ENCODE measurements at regions not wholly inside any gene's neighbourhood (a gene's known extent, or its start where the extent isn't known, plus 50 kb on each side); places are given as distances from the start of the nearest gene placed in this dataset.

DNA sequence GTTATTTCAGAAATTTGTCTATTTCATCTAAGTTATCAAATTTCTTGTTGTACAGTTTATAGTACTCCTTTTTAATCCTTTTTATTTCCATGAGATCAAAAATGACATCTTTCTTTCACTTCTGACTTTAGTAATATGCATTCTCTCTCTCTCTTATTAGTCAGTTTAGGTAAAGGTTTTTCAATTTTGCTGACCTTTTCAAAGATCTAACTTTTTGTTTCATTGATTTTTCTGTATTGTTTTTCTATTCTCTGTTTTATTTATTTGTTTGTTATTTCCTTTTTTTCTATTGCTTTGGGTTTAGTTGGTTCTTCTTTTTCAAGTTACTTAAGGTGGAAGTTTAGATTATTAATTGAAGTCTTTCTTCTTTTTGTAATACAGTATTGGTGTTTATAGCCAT, 294.2 kb downstream of the CCDC85A start:
- Histone ChIP-seq H3K9ac (ENCODE audit: low read length) (no peak overlapping the region), H3K9me2 (replicated peaks; ENCODE audit: insufficient read depth, low read length) (no peaks in the 10 kb centered on the region), H3K27ac (ENCODE audit: low read length) (no peak overlapping the region), H3K4me1 (ENCODE audit: low read length) (no peaks in the 10 kb centered on the region), H4K20me1 (ENCODE audit: insufficient read depth, low read length) (no peaks in the 10 kb centered on the region), H3K4me3 (ENCODE audit: low read length) (no peak overlapping the region), H3K9me3 (replicated peaks; ENCODE audit: insufficient read depth, low read length) (no peaks in the 10 kb centered on the region), H3K27me3 (replicated peaks; ENCODE audit: insufficient read depth, low read length) (no peaks in the 10 kb centered on the region), H3K36me3 (replicated peaks; ENCODE audit: insufficient read depth, low read length) (no peaks in the 10 kb centered on the region), H3F3A (ENCODE audit: insufficient read depth, low read length) (no peaks in the 10 kb centered on the region), H3K79me2 (ENCODE audit: low read length) (no peaks in the 10 kb centered on the region), H2AFZ (ENCODE audit: low read length) (no peak overlapping the region), H3K4me2 (ENCODE audit: low read depth, low read length) (no peak overlapping the region)
- TF ChIP-seq, protein P1, sequence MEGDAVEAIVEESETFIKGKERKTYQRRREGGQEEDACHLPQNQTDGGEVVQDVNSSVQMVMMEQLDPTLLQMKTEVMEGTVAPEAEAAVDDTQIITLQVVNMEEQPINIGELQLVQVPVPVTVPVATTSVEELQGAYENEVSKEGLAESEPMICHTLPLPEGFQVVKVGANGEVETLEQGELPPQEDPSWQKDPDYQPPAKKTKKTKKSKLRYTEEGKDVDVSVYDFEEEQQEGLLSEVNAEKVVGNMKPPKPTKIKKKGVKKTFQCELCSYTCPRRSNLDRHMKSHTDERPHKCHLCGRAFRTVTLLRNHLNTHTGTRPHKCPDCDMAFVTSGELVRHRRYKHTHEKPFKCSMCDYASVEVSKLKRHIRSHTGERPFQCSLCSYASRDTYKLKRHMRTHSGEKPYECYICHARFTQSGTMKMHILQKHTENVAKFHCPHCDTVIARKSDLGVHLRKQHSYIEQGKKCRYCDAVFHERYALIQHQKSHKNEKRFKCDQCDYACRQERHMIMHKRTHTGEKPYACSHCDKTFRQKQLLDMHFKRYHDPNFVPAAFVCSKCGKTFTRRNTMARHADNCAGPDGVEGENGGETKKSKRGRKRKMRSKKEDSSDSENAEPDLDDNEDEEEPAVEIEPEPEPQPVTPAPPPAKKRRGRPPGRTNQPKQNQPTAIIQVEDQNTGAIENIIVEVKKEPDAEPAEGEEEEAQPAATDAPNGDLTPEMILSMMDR (IDR thresholded peaks at IDR 0.05; ENCODE audit: low read length) = no peak
- TF ChIP-seq EZH2phosphoT487 (IDR thresholded peaks at IDR 0.05; ENCODE audit: low read length) (no peak), EZH2 (optimal IDR thresholded peaks at IDR 0.05; ENCODE audit: low read depth, low read length) (no peak)
- DNase-seq = no peak

DNA sequence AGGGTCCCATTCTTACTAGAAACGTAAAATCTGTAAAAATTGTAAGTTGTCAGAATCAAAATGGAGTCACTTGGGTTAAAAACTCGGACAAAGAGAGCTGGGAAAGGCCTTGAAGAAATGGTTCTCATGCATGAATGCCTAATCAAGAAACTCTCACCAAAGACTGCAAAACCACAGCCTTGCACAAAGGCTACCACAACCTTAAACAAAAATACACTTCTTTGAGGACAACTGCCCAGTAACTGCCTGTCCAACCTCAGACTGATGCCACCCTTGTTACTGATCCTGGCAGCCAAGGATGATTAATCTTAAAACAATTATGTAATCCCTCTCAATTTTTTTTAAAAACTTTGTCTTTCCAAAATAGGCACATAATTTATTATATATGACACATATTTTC, 299.3 kb downstream of the CCDC85A start:
- H3K27me3 ChIP-seq (replicated peaks; ENCODE audit: insufficient read depth, low read length) = no peaks in the 10 kb centered on the region
- TF ChIP-seq, protein P1 (IDR thresholded peaks at IDR 0.05; ENCODE audit: low read length) = no peak
- TF ChIP-seq EZH2 (optimal IDR thresholded peaks at IDR 0.05; ENCODE audit: low read depth, low read length) (no peak), EZH2phosphoT487 (IDR thresholded peaks at IDR 0.05; ENCODE audit: low read length) (no peak)
- H3K4me3 ChIP-seq (ENCODE audit: low read length) = no peak overlapping the region
- H3K4me1 ChIP-seq (ENCODE audit: low read length) = no peaks in the 10 kb centered on the region
- H4K20me1 ChIP-seq (ENCODE audit: insufficient read depth, low read length) = no peaks in the 10 kb centered on the region
- no peaks in the 10 kb centered on the region for H3K9me3 ChIP-seq (replicated peaks; ENCODE audit: insufficient read depth, low read length)
- H3K9me2 ChIP-seq (replicated peaks; ENCODE audit: insufficient read depth, low read length) = no peaks in the 10 kb centered on the region
- no peaks in the 10 kb centered on the region for H3K79me2 ChIP-seq (ENCODE audit: low read length)
- H3K4me2 ChIP-seq (ENCODE audit: low read depth, low read length) = no peak overlapping the region
- no peak overlapping the region for H2AFZ ChIP-seq (ENCODE audit: low read length)
- no peaks in the 10 kb centered on the region for H3K36me3 ChIP-seq (replicated peaks; ENCODE audit: insufficient read depth, low read length)
- no peaks in the 10 kb centered on the region for H3F3A ChIP-seq (ENCODE audit: insufficient read depth, low read length)
- no peak overlapping the region for H3K9ac ChIP-seq (ENCODE audit: low read length)
- H3K27ac ChIP-seq (ENCODE audit: low read length) = no peak overlapping the region
- no peak for DNase-seq

DNA sequence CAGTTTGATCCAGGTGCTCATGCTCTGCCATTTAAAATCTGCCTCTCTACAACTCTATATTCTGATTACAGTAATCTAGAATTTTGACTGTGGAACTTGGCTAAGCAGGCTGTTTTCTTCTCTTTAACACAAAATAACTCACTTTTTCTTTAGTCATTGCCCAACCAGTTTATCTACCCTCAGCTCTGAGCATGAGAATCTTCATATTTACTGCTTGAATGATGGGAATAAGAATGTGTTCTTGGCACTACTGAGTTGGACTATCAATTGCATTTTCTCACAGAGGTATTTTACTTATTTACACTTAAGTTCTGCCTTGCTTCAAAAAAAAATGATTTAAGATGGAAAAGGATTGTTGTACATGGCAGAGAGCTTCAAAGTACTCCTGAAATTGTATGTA, 301.1 kb downstream of the CCDC85A start:
- Histone ChIP-seq H3K79me2 (ENCODE audit: low read length) (no peaks in the 10 kb centered on the region), H2AFZ (ENCODE audit: low read length) (no peak overlapping the region), H4K20me1 (ENCODE audit: insufficient read depth, low read length) (no peaks in the 10 kb centered on the region), H3K27ac (ENCODE audit: low read length) (no peak overlapping the region), H3K9ac (ENCODE audit: low read length) (no peak overlapping the region), H3K4me2 (ENCODE audit: low read depth, low read length) (no peak overlapping the region), H3K4me1 (ENCODE audit: low read length) (no peaks in the 10 kb centered on the region), H3K4me3 (ENCODE audit: low read length) (no peak overlapping the region), H3F3A (ENCODE audit: insufficient read depth, low read length) (no peaks in the 10 kb centered on the region), H3K27me3 (replicated peaks; ENCODE audit: insufficient read depth, low read length) (no peaks in the 10 kb centered on the region), H3K9me3 (replicated peaks; ENCODE audit: insufficient read depth, low read length) (no peaks in the 10 kb centered on the region), H3K36me3 (replicated peaks; ENCODE audit: insufficient read depth, low read length) (no peaks in the 10 kb centered on the region), H3K9me2 (replicated peaks; ENCODE audit: insufficient read depth, low read length) (no peaks in the 10 kb centered on the region)
- TF ChIP-seq EZH2 (optimal IDR thresholded peaks at IDR 0.05; ENCODE audit: low read depth, low read length) (no peak), EZH2phosphoT487 (IDR thresholded peaks at IDR 0.05; ENCODE audit: low read length) (no peak)
- TF ChIP-seq, protein P1 (IDR thresholded peaks at IDR 0.05; ENCODE audit: low read length) = no peak
- DNase-seq = no peak
